Esophagus muscularis mucosa (tissue), 4 donors: ENCODE measurements at regions not wholly inside any gene's neighbourhood (a gene's known extent, or its start where the extent isn't known, plus 50 kb on each side); places are given as distances from the start of the nearest gene placed in this dataset.

Experiments
- DNase-seq: peaks from one replicate; pipeline ENCODE4 v3.0.0-alpha.2; 2017; ENCODE audit errors: extremely low spot score
- H3K27ac ChIP-seq, 4 donors: fragments of 200-600 bp; sonication (generic); replicated peaks in 1 of 4; 1 replicate in 3 of 4; 2 replicates in 1 of 4; pipeline ENCODE4 v1.5.1; 2016 to 2019; ENCODE audit warnings: mild to moderate bottlenecking in 1 of 4
- H3K27me3 ChIP-seq, 4 donors: fragments of 200-600 bp; sonication (generic); one replicate each; pipeline versions ENCODE4 v1.5.1 to v1.6.0; 2016 to 2019
- H3K36me3 ChIP-seq, 4 donors: fragments of 200-600 bp; sonication (generic); one replicate each; pipeline ENCODE4 v1.5.1; 2016 to 2019
- H3K4me1 ChIP-seq, 4 donors: fragments of 200-600 bp; sonication (generic); one replicate each; pipeline ENCODE4 v1.5.1; 2016 to 2019
- H3K4me3 ChIP-seq, 4 donors: fragments of 200-600 bp; sonication (generic); 1 replicate in 2 of 4; 2 replicates in 2 of 4; pipeline ENCODE4 v1.5.1; 2016 to 2019; ENCODE audit warnings: mild to moderate bottlenecking in 4 of 4, moderate library complexity in 1 of 4
- H3K9me3 ChIP-seq, 4 donors: fragments of 200-600 bp; sonication (generic); 1 replicate in 3 of 4; 2 replicates in 1 of 4; pipeline ENCODE4 v1.5.1; 2016 to 2019
- CTCF ChIP-seq, 3 experiments: fragments of 200-600 bp in 2 of 3; fragments of 450-650 bp in 1 of 3; sonication (generic) in 2 of 3; IDR thresholded peaks; one replicate each; pipeline ENCODE4 v1.5.1; 2017 to 2019; ENCODE audit warnings: antibody characterized with exemption in 3 of 3, mild to moderate bottlenecking in 2 of 3, moderate library complexity in 1 of 3
- EP300 ChIP-seq: sonication (generic); formaldehyde crosslinking; IDR thresholded peaks from one replicate; pipeline ENCODE4 v1.6.1; 2017; ENCODE audit warnings: antibody characterized with exemption
- POLR2A ChIP-seq: fragments of 450-650 bp; IDR thresholded peaks from one replicate; pipeline ENCODE4 v1.6.1; 2017; ENCODE audit warnings: antibody characterized with exemption, moderate library complexity, mild to moderate bottlenecking, low read depth
- POLR2AphosphoS5 ChIP-seq, 2 donors: sonication (generic); formaldehyde crosslinking; IDR thresholded peaks; one replicate each; pipeline ENCODE4 v1.6.1; 2017; ENCODE audit warnings: antibody characterized with exemption in 2 of 2
- WGBS: methylation state at CpG from one replicate; pipeline ENCODE4 v1.1.5; 2018; 5-methylcytosine and 5-hydroxymethylcytosine counted together
- intact Hi-C: fragments of 100-400 bp; cut with DNase I; formaldehyde crosslinking; loops from one replicate; pipeline ENCODE4 v1.15.1; 2023

DNA sequence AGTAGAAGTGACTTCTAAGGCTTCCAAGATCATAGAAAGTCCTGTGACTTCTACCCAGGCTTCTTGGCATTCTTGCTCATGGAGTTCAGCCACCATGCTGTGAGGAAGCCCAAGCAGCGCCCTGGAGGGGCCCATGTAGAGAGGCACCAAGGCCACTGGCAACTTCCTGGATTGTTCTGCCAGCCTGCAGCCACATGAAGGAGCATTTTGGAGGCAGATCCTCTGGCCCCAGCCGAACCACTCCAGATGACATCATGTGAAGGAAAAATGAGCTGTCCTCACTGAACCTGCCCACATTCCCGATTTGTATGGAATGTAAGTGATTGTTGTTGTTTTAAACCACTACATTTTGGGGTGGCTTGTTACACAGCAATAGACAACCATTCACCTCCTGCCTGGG is 51.5 kb upstream of the MNX1 start:
- Histone ChIP-seq H3K4me1 (no peaks in the 10 kb centered on the region), H3K27ac (no peak overlapping the region), H3K27me3 (peaks cover 0 to 10% (median 0%) of the 10 kb centered on the region in 4 donors), H3K36me3 (no peaks in the 10 kb centered on the region), H3K9me3 (peaks cover 0 to 24% (median 14%) of the 10 kb centered on the region in 4 donors), H3K4me3 (no peak overlapping the region)
- no peak for DNase-seq
- intact Hi-C loops, result no loop called here
- TF ChIP-seq POLR2A, result no peak
- TF ChIP-seq EP300, result no peak
- TF ChIP-seq POLR2AphosphoS5 (IDR thresholded peaks at IDR 0.05), result no peak
- TF ChIP-seq CTCF (IDR thresholded peaks at IDR 0.05), result no peak
- 76% methylated on average over 3 of the region's 3 CpGs for WGBS

GRCh38 chr7:157065046-157065445 is 54.6 kb upstream of the MNX1 start:
- H3K27ac ChIP-seq, result no peak overlapping the region
- intact Hi-C loops, result no loop called here
- H3K4me3 ChIP-seq, result no peak overlapping the region
- no peaks in the 10 kb centered on the region for H3K27me3 ChIP-seq
- no peak for DNase-seq
- no peaks in the 10 kb centered on the region for H3K4me1 ChIP-seq
- 75% methylated on average over 7 of the region's 7 CpGs for WGBS
- no peaks in the 10 kb centered on the region for H3K36me3 ChIP-seq
- TF ChIP-seq POLR2A, result no peak
- TF ChIP-seq CTCF (IDR thresholded peaks at IDR 0.05), result no peak
- no peak for TF ChIP-seq POLR2AphosphoS5 (IDR thresholded peaks at IDR 0.05)
- no peak for TF ChIP-seq EP300
- H3K9me3 ChIP-seq, result peaks cover 0 to 25% (median 14%) of the 10 kb centered on the region in 4 donors

DNA sequence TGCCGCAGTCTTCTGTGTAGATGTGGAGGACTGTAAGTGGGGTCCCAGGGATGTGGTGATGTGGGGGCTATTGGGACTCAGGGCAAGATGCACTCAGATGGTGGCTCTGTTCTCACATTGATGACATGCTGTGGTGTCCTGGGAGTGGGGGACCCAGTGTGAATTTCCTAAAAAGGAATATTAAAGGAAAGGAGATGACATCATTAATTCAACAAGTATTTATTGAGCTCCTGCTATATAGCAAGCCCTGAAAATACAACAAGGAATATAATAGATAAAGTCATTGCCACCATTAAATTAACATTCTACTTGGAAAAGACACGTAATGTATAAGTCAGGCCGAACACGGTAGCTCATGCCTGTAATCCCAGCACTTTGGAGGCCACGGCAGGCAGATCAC is 61.9 kb upstream of the MNX1 start:
- intact Hi-C loops, result no loop called here
- no peak overlapping the region for H3K4me3 ChIP-seq
- no peaks in the 10 kb centered on the region for H3K4me1 ChIP-seq
- no peak overlapping the region for H3K27ac ChIP-seq
- H3K36me3 ChIP-seq, result no peaks in the 10 kb centered on the region
- DNase-seq, result no peak
- TF ChIP-seq EP300, result no peak
- no peak for TF ChIP-seq POLR2A
- TF ChIP-seq POLR2AphosphoS5 (IDR thresholded peaks at IDR 0.05), result no peak
- no peak for TF ChIP-seq CTCF (IDR thresholded peaks at IDR 0.05)
- WGBS, result 85% methylated on average over 5 of the region's 5 CpGs
- peaks cover 0 to 47% (median 2%) of the 10 kb centered on the region in 4 donors for H3K27me3 ChIP-seq
- peaks cover 0 to 7% (median 6%) of the 10 kb centered on the region in 4 donors for H3K9me3 ChIP-seq

- no peak overlapping the region for H3K4me3 ChIP-seq
- peaks cover 0 to 7% (median 6%) of the 10 kb centered on the region in 4 donors for H3K9me3 ChIP-seq
- TF ChIP-seq CTCF (IDR thresholded peaks at IDR 0.05) (no peak), POLR2A (no peak), EP300 (no peak), POLR2AphosphoS5 (IDR thresholded peaks at IDR 0.05) (no peak)
- peaks cover 0 to 56% (median 2%) of the 10 kb centered on the region in 4 donors for H3K27me3 ChIP-seq
- intact Hi-C loops, result no loop called here
- WGBS, result 79% methylated on average over 3 of the region's 3 CpGs
- peaks cover 0 to 9% (median 4%) of the 10 kb centered on the region in 4 donors for H3K4me1 ChIP-seq
- DNase-seq, result no peak
- no peaks in the 10 kb centered on the region for H3K36me3 ChIP-seq
- no peak overlapping the region for H3K27ac ChIP-seq
Observed at GRCh38 chr7:157073335-157073734, 62.9 kb upstream of the MNX1 start.
